ENCODE measurements at regions not wholly inside any gene's neighbourhood (a gene's known extent, or its start where the extent isn't known, plus 50 kb on each side); places are given as distances from the start of the nearest gene placed in this dataset.

DNA sequence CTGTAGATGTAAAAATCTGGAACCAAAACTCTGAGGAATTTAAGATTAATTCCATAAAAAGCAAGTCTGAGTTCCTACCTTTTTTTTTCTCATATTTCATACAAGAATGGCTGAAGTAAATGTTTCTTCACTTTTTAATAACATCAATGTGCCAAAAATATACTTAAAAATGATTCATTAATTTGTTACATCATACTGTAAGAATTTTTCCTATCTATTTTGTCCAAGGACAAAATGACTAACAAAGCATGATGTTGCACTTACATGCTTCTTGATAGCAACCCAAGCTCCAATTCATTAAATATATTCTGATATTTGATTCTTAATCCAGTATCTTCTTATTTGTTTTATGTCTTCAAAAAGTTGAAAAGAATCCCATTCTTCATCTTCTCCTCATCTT lies 988.3 kb downstream of the TLE1 start:
- Histone ChIP-seq H3T11ph (ENCODE audit: low read length) (no peak overlapping the region), H3K23ac (ENCODE audit: insufficient read length, low read depth, low read length) (no peak overlapping the region), H3K9ac (ENCODE audit: extremely low read depth, insufficient read length, low read length) (no peak overlapping the region), H3K9me3 (ENCODE audit: control insufficient read depth, low read depth, low read length) (no peaks in the 10 kb centered on the region), H3K23me2 (ENCODE audit: insufficient read length, low read depth, low read length, poor library complexity, severe bottlenecking) (no peaks in the 10 kb centered on the region), H3K4ac (ENCODE audit: low read depth, low read length) (no peak overlapping the region), H2BK15ac (ENCODE audit: low read depth, low read length) (no peak overlapping the region), H4K5ac (ENCODE audit: insufficient read length, low read depth, low read length) (no peak overlapping the region), H2AFZ (ENCODE audit: low read length) (no peak overlapping the region), H3K4me2 (ENCODE audit: insufficient read depth, insufficient read length, low read length) (no peak overlapping the region), H3K79me2 (ENCODE audit: insufficient read depth, low read length) (no peaks in the 10 kb centered on the region), H4K8ac (replicated peaks; ENCODE audit: insufficient read length, low read depth, low read length) (no peak overlapping the region), H3K14ac (ENCODE audit: insufficient read depth, low read length) (no peak overlapping the region), H2BK12ac (ENCODE audit: insufficient read length, low read depth, low read length) (no peak overlapping the region), H4K20me1 (ENCODE audit: control insufficient read depth, insufficient read depth, insufficient read length) (no peaks in the 10 kb centered on the region), H2BK120ac (ENCODE audit: low read depth, low read length, poor library complexity, severe bottlenecking) (no peak overlapping the region), H2BK5ac (ENCODE audit: insufficient read length, low read length) (no peak overlapping the region), H3K56ac (ENCODE audit: insufficient read length, low read depth, low read length) (no peak overlapping the region), H2BK20ac (ENCODE audit: low read depth, low read length, poor library complexity, severe bottlenecking) (no peak overlapping the region), H3K18ac (ENCODE audit: insufficient read length, low read depth, low read length) (no peak overlapping the region), H4K91ac (ENCODE audit: insufficient read length, low read depth, low read length) (no peak overlapping the region), H3K79me1 (ENCODE audit: insufficient read depth, low read depth, low read length, poor library complexity, severe bottlenecking) (no peaks in the 10 kb centered on the region), H3K27ac (ENCODE audit: insufficient read length, low read depth, low read length) (no peak overlapping the region), H3K4me1 (ENCODE audit: insufficient read depth, low read length) (peaks cover 5% of the 10 kb centered on the region; the same call in 1 of the 2 replicates), H2AK5ac (ENCODE audit: insufficient read length, low read length) (no peak overlapping the region), H3K27me3 (ENCODE audit: insufficient read depth, low read length) (no peaks in the 10 kb centered on the region)
- no peak overlapping the region for H3K4me3 Mint-ChIP-seq
- DNase-seq, result no peak
- no peaks in the 10 kb centered on the region; a peak in 2 of 5 replicates for H3K9me3 Mint-ChIP-seq
- H3K27me3 Mint-ChIP-seq (ENCODE audit: low read depth), result no peaks in the 10 kb centered on the region
- TF ChIP-seq, protein P1, sequence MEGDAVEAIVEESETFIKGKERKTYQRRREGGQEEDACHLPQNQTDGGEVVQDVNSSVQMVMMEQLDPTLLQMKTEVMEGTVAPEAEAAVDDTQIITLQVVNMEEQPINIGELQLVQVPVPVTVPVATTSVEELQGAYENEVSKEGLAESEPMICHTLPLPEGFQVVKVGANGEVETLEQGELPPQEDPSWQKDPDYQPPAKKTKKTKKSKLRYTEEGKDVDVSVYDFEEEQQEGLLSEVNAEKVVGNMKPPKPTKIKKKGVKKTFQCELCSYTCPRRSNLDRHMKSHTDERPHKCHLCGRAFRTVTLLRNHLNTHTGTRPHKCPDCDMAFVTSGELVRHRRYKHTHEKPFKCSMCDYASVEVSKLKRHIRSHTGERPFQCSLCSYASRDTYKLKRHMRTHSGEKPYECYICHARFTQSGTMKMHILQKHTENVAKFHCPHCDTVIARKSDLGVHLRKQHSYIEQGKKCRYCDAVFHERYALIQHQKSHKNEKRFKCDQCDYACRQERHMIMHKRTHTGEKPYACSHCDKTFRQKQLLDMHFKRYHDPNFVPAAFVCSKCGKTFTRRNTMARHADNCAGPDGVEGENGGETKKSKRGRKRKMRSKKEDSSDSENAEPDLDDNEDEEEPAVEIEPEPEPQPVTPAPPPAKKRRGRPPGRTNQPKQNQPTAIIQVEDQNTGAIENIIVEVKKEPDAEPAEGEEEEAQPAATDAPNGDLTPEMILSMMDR (conservative IDR thresholded peaks at IDR 0.05), result no peak
- H3K27ac Mint-ChIP-seq, result no peak overlapping the region
- peaks cover 7 to 11% of the 10 kb centered on the region in 2 experiments for H3K4me1 Mint-ChIP-seq
- no peaks in the 10 kb centered on the region; a peak in 1 of 7 replicates for H3K36me3 Mint-ChIP-seq (ENCODE audit: insufficient read depth in 1 of 3, low read depth in 3 of 3)

All from H9 (cell line).